Astrocyte (in vitro differentiated cells and primary cell): ENCODE measurements at regions not wholly inside any gene's neighbourhood (a gene's known extent, or its start where the extent isn't known, plus 50 kb on each side); places are given as distances from the start of the nearest gene placed in this dataset.

ENCODE experiments used
- EZH2 ChIP-seq: IDR thresholded peaks from 2 replicates; pipeline ENCODE4 v1.6.1; 2012; ENCODE audit warnings: mild to moderate bottlenecking, low read length, inconsistent platforms; ENCODE audit not compliant: insufficient read depth
- TF ChIP-seq, protein P1 (sequence below): IDR thresholded peaks from 2 replicates; pipeline ENCODE4 v1.5.1; 2011; ENCODE audit warnings: low read depth, mild to moderate bottlenecking, inconsistent platforms, low read length, moderate library complexity; ENCODE audit not compliant: insufficient read depth

DNA sequence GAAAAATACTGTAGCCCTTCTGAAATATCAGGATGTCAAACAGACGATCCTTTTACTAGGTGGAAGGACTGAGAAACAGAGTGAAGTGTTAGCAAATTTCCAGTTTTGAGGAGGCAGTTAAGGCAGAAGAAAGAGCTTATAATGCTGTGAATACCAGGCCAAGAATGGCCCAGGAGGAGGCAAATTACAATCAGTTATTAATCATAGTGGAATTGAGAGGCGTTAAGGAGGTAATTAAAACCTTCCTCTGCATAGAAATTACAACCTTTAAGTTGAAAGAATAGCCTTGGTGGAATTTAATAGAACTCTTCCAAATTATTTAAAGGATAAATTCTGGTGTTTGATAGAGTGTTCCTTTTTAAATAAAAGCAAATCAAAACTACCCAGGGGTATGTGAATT lies 590.9 kb upstream of the SEL1L start:
- TF ChIP-seq, protein P1, sequence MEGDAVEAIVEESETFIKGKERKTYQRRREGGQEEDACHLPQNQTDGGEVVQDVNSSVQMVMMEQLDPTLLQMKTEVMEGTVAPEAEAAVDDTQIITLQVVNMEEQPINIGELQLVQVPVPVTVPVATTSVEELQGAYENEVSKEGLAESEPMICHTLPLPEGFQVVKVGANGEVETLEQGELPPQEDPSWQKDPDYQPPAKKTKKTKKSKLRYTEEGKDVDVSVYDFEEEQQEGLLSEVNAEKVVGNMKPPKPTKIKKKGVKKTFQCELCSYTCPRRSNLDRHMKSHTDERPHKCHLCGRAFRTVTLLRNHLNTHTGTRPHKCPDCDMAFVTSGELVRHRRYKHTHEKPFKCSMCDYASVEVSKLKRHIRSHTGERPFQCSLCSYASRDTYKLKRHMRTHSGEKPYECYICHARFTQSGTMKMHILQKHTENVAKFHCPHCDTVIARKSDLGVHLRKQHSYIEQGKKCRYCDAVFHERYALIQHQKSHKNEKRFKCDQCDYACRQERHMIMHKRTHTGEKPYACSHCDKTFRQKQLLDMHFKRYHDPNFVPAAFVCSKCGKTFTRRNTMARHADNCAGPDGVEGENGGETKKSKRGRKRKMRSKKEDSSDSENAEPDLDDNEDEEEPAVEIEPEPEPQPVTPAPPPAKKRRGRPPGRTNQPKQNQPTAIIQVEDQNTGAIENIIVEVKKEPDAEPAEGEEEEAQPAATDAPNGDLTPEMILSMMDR: no peak
- TF ChIP-seq EZH2: no peak
